H1 (cell line): ENCODE measurements at regions not wholly inside any gene's neighbourhood (a gene's known extent, or its start where the extent isn't known, plus 50 kb on each side); places are given as distances from the start of the nearest gene placed in this dataset.
"Not testable (repeated sequence)": the region's sequence is repeated elsewhere in the genome, so short reads cannot be mapped to it uniquely, and the experiment has no call there.

Experiments used
- CTCF ChIA-PET: fragments of 300-600 bp; sonication (Branson Sonifier 250); formaldehyde crosslinking; loops from one replicate; lab custom pipeline; 2021; ENCODE audit not compliant: partially characterized antibody; lab: Charles Lee
- POLR2A ChIA-PET: fragments of 300-600 bp; sonication (Branson Sonifier 250); formaldehyde crosslinking; loops from one replicate; lab custom pipeline; 2021; ENCODE audit warnings: inconsistent platforms; ENCODE audit not compliant: partially characterized antibody; lab: Charles Lee
- DNase-seq, 2 experiments: peaks; one replicate each; pipeline versions ENCODE4 v3.0.0 to v3.0.0-alpha.2; 2010 to 2022; ENCODE audit warnings: low spot score in 2 of 2, low read depth in 1 of 2, mixed read lengths in 1 of 2
- FAIRE-seq: peaks from 2 replicates; lab custom pipeline; 2011; peaks lifted over from hg19 to GRCh38; lab: Jason Lieb, UNC
- H2AFZ ChIP-seq: 2 replicates; pipeline ENCODE4 v1.8.1; 2012; ENCODE audit warnings: low read length, inconsistent platforms
- H2AK5ac ChIP-seq: 2 replicates; pipeline ENCODE4 v1.6.1; 2013; ENCODE audit warnings: low read depth, low read length
- H2BK120ac ChIP-seq: replicated peaks from 2 replicates; pipeline ENCODE3; 2013; ENCODE audit warnings: low read depth, low read length, inconsistent platforms
- H2BK12ac ChIP-seq: 2 replicates; pipeline ENCODE4 v1.6.1; 2013; ENCODE audit warnings: low read depth, low read length
- H2BK15ac ChIP-seq: 2 replicates; pipeline ENCODE4 v1.6.1; 2013; ENCODE audit warnings: low read length
- H2BK20ac ChIP-seq: 2 replicates; pipeline ENCODE4 v1.6.1; 2013; ENCODE audit warnings: low read length
- H2BK5ac ChIP-seq: 2 replicates; pipeline ENCODE4 v1.6.1; 2013; ENCODE audit warnings: low read depth, low read length
- H3K14ac ChIP-seq: 2 replicates; pipeline ENCODE4 v1.6.1; 2013; ENCODE audit warnings: inconsistent platforms; ENCODE audit not compliant: insufficient read length
- H3K18ac ChIP-seq: 2 replicates; pipeline ENCODE4 v1.6.1; 2013; ENCODE audit warnings: low read length; ENCODE audit errors: extremely low read depth
- H3K23ac ChIP-seq: 2 replicates; pipeline ENCODE4 v1.6.1; 2013; ENCODE audit warnings: inconsistent platforms; ENCODE audit not compliant: insufficient read length
- H3K23me2 ChIP-seq: 2 replicates; pipeline ENCODE4 v1.6.1; 2013; ENCODE audit warnings: low read depth, low read length
- H3K27ac ChIP-seq: 2 replicates; pipeline ENCODE4 v1.6.1; 2011; ENCODE audit warnings: low read depth, low read length, inconsistent platforms
- H3K27me3 ChIP-seq, 4 experiments: replicated peaks in 1 of 4; 1 replicate in 1 of 4; 2 replicates in 3 of 4; pipeline versions ENCODE4 v1.6.1 to v1.8.1; 2011 to 2013; ENCODE audit warnings: low read length in 3 of 4, mild to moderate bottlenecking in 3 of 4, inconsistent platforms in 2 of 4, mixed read lengths in 2 of 4, moderate library complexity in 1 of 4; ENCODE audit not compliant: control insufficient read depth in 3 of 4, insufficient read depth in 3 of 4; ENCODE audit errors: extremely low read depth in 1 of 4
- H3K36me3 ChIP-seq, 4 experiments: 2 replicates each; pipeline versions ENCODE4 v1.6.1 to v1.8.1; 2011 to 2013; ENCODE audit warnings: mild to moderate bottlenecking in 4 of 4, low read length in 3 of 4, moderate library complexity in 2 of 4, control low read depth in 1 of 4, inconsistent platforms in 1 of 4; ENCODE audit not compliant: insufficient read depth in 4 of 4, control insufficient read depth in 2 of 4
- H3K4ac ChIP-seq: replicated peaks from 2 replicates; pipeline ENCODE3; 2013; ENCODE audit warnings: low read length, low read depth, mixed read lengths, inconsistent platforms; ENCODE audit not compliant: insufficient read length
- H3K4me1 ChIP-seq, 4 experiments: replicated peaks in 1 of 4; 1 replicate in 1 of 4; 2 replicates in 3 of 4; pipeline versions ENCODE4 v1.6.1 to v1.8.1; 2011 to 2013; ENCODE audit warnings: low read length in 3 of 4, inconsistent platforms in 2 of 4, mixed read lengths in 1 of 4; ENCODE audit not compliant: insufficient read depth in 4 of 4, control insufficient read depth in 3 of 4
- H3K4me2 ChIP-seq, 2 experiments: 2 replicates each; pipeline versions ENCODE4 v1.6.1 to v1.8.1; 2011 to 2013; ENCODE audit warnings: low read depth in 2 of 2, low read length in 2 of 2, control low read depth in 1 of 2, inconsistent platforms in 1 of 2, mild to moderate bottlenecking in 1 of 2; ENCODE audit not compliant: insufficient read depth in 1 of 2
- H3K4me3 ChIP-seq, 4 experiments: fragments of 200-600, 300-600 bp in 1 of 4; sonication (generic), shearing (Covaris generic), sonication (Bioruptor Twin) in 1 of 4; 2 replicates each; pipeline versions ENCODE4 v1.5.1 to v1.8.1; 2011 to 2016; ENCODE audit warnings: low read length in 4 of 4, low read depth in 3 of 4, control low read depth in 2 of 4, inconsistent platforms in 2 of 4, mild to moderate bottlenecking in 2 of 4, mixed read lengths in 1 of 4, moderate library complexity in 1 of 4; ENCODE audit not compliant: insufficient read depth in 2 of 4; ENCODE audit errors: extremely low read depth in 1 of 4
- H3K56ac ChIP-seq: replicated peaks from 2 replicates; pipeline ENCODE3; 2013; ENCODE audit warnings: low read depth, mild to moderate bottlenecking, mixed read lengths, low read length, inconsistent platforms; ENCODE audit not compliant: insufficient read length
- H3K79me1 ChIP-seq: 2 replicates; pipeline ENCODE4 v1.6.1; 2013; ENCODE audit warnings: low read depth, low read length, control low read depth
- H3K79me2 ChIP-seq, 2 experiments: 2 replicates each; pipeline versions ENCODE4 v1.6.1 to v1.8.1; 2012 to 2013; ENCODE audit warnings: low read length in 2 of 2, mild to moderate bottlenecking in 2 of 2, inconsistent platforms in 1 of 2; ENCODE audit not compliant: insufficient read depth in 2 of 2, control insufficient read depth in 1 of 2
- H3K9ac ChIP-seq, 4 experiments: replicated peaks in 1 of 4; 1 replicate in 1 of 4; 2 replicates in 3 of 4; pipeline versions ENCODE4 v1.6.1 to v1.8.1; 2011 to 2013; ENCODE audit warnings: low read depth in 3 of 4, low read length in 3 of 4, control low read depth in 2 of 4, mild to moderate bottlenecking in 2 of 4, moderate library complexity in 2 of 4, inconsistent platforms in 1 of 4; ENCODE audit errors: extremely low read depth in 1 of 4
- H3K9me3 ChIP-seq, 2 experiments: 2 replicates each; pipeline versions ENCODE4 v1.6.1 to v1.8.1; 2012 to 2013; ENCODE audit warnings: mild to moderate bottlenecking in 2 of 2, moderate library complexity in 2 of 2, control low read depth in 1 of 2, inconsistent platforms in 1 of 2, low read depth in 1 of 2, low read length in 1 of 2, mixed read lengths in 1 of 2; ENCODE audit not compliant: insufficient read depth in 2 of 2
- H4K20me1 ChIP-seq, 2 experiments: replicated peaks in 1 of 2; 2 replicates each; pipeline versions ENCODE3 to v1.8.1; 2011 to 2013; ENCODE audit warnings: inconsistent platforms in 2 of 2, low read length in 2 of 2, mild to moderate bottlenecking in 1 of 2; ENCODE audit not compliant: insufficient read depth in 2 of 2, control insufficient read depth in 1 of 2
- H4K5ac ChIP-seq: 2 replicates; pipeline ENCODE4 v1.6.1; 2013; ENCODE audit warnings: low read length, low read depth, mixed read lengths, inconsistent platforms; ENCODE audit not compliant: insufficient read length
- H4K8ac ChIP-seq: 2 replicates; pipeline ENCODE4 v1.8.0; 2013; ENCODE audit warnings: mild to moderate bottlenecking, moderate library complexity, low read length, inconsistent platforms; ENCODE audit not compliant: insufficient read depth; ENCODE audit errors: extremely low read depth
- H4K91ac ChIP-seq: replicated peaks from 2 replicates; pipeline ENCODE3; 2013; ENCODE audit warnings: low read length, mixed read lengths, inconsistent platforms; ENCODE audit not compliant: insufficient read length
- WGBS, 2 experiments: shearing (Covaris generic) in 1 of 2; methylation state at CpG; one replicate each; pipeline versions ENCODE4 v1.1.6 to v1.1.7; 2013 to 2015; ENCODE audit warnings: low lambda C conversion rate in 2 of 2, mixed read lengths in 2 of 2, inconsistent platforms in 1 of 2, low coverage in 1 of 2, missing lambda C conversion rate in 1 of 2; ENCODE audit not compliant: insufficient replicate concordance in 2 of 2, insufficient coverage in 1 of 2, insufficient read length in 1 of 2; ENCODE audit errors: extremely low coverage in 1 of 2, missing lambda C conversion rate in 1 of 2; 5-methylcytosine and 5-hydroxymethylcytosine counted together

GRCh38 chr10:128205591-128205990 is 79.4 kb upstream of the MKI67 start:
- H3K18ac ChIP-seq, H3K56ac ChIP-seq, H3K79me1 ChIP-seq, H3K79me2 ChIP-seq, H2BK120ac ChIP-seq, H3K4me1 ChIP-seq, H3K27ac ChIP-seq, H4K91ac ChIP-seq, H4K8ac ChIP-seq, H2BK20ac ChIP-seq, H3K36me3 ChIP-seq, H4K20me1 ChIP-seq, POLR2A ChIA-PET, H3K4me2 ChIP-seq, H3K27me3 ChIP-seq, FAIRE-seq, H2BK15ac ChIP-seq, H3K23ac ChIP-seq, H4K5ac ChIP-seq, H3K4ac ChIP-seq, DNase-seq, H2BK12ac ChIP-seq, H2AFZ ChIP-seq, H3K14ac ChIP-seq, H3K9ac ChIP-seq, H3K23me2 ChIP-seq, H2BK5ac ChIP-seq, H2AK5ac ChIP-seq, H3K4me3 ChIP-seq: not testable (repeated sequence)
- CTCF ChIA-PET = interaction anchor here (0.6 to 1.9 kb wide), 4 partner anchors 9 to 55 kb away, joined by 3 to 6 read pairs (median 4); no protein-coding TSS in a partner anchor
- peaks cover 22 to 24% of the 10 kb centered on the region in 2 experiments for H3K9me3 ChIP-seq
- WGBS, 2 experiments = 94% methylated on average over 3 of the region's 3 CpGs; no CpG with 5 or more reads in 1 of the 2 experiments
